ENCODE measurements at regions not wholly inside any gene's neighbourhood (a gene's known extent, or its start where the extent isn't known, plus 50 kb on each side); places are given as distances from the start of the nearest gene placed in this dataset.

DNA sequence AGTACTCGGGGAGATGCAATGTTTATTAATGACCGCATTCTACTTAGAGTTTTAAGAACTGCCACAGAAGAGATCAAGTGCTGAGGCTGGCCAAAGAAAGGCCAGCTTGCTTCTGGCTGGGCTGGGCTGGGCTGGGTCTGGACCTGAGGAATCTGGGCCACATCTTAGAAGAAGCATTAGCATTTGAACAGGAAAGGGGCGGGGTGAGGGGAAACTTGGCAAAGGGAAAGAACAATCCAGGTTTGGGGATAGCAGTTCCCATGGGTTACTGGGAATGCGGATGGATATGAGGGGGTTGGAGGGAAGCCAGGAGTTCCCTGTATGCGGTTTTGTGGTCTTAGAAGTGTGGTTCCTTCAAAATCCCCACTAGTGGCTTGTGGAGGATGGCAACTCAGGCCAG is 83.3 kb downstream of the CLDN34 start:
- Histone ChIP-seq H3K9me3 (no peaks in the 10 kb centered on the region), H3K4me1 (peaks cover 0 to 3% of the 10 kb centered on the region in 2 donors), H3K27me3 (no peaks in the 10 kb centered on the region), H3K36me3 (no peaks in the 10 kb centered on the region), H3K4me3 (no peak overlapping the region), H3K27ac (no peak overlapping the region)
- DNase-seq, result no peak
- intact Hi-C loops (cut with DNase I; ENCODE audit: low total_unique reads), result no loop called here
- TF ChIP-seq POLR2A (IDR thresholded peaks at IDR 0.05), result no peak
- TF ChIP-seq, protein P1, sequence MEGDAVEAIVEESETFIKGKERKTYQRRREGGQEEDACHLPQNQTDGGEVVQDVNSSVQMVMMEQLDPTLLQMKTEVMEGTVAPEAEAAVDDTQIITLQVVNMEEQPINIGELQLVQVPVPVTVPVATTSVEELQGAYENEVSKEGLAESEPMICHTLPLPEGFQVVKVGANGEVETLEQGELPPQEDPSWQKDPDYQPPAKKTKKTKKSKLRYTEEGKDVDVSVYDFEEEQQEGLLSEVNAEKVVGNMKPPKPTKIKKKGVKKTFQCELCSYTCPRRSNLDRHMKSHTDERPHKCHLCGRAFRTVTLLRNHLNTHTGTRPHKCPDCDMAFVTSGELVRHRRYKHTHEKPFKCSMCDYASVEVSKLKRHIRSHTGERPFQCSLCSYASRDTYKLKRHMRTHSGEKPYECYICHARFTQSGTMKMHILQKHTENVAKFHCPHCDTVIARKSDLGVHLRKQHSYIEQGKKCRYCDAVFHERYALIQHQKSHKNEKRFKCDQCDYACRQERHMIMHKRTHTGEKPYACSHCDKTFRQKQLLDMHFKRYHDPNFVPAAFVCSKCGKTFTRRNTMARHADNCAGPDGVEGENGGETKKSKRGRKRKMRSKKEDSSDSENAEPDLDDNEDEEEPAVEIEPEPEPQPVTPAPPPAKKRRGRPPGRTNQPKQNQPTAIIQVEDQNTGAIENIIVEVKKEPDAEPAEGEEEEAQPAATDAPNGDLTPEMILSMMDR (IDR thresholded peaks at IDR 0.05), result no peak

GRCh38 chrX:10051866-10052480 is 84.8 kb downstream of the CLDN34 start:
- intact Hi-C loops (cut with DNase I; ENCODE audit: low total_unique reads), result no loop called here
- TF ChIP-seq, protein P1 (IDR thresholded peaks at IDR 0.05), result no peak
- TF ChIP-seq POLR2A (IDR thresholded peaks at IDR 0.05), result no peak
- Histone ChIP-seq H3K9me3 (no peaks in the 10 kb centered on the region), H3K4me3 (no peak overlapping the region), H3K4me1 (peaks cover 0 to 3% of the 10 kb centered on the region in 2 donors), H3K36me3 (no peaks in the 10 kb centered on the region), H3K27ac (no peak overlapping the region), H3K27me3 (no peaks in the 10 kb centered on the region)
- DNase-seq, result no peak

- no peak overlapping the region for H3K4me3 ChIP-seq
- H3K36me3 ChIP-seq, result no peaks in the 10 kb centered on the region
- no peaks in the 10 kb centered on the region for H3K9me3 ChIP-seq
- intact Hi-C loops (cut with DNase I; ENCODE audit: low total_unique reads), result no loop called here
- peaks cover 0 to 3% of the 10 kb centered on the region in 2 donors for H3K4me1 ChIP-seq
- TF ChIP-seq, protein P1 (IDR thresholded peaks at IDR 0.05), result no peak
- TF ChIP-seq POLR2A (IDR thresholded peaks at IDR 0.05), result no peak
- H3K27me3 ChIP-seq, result no peaks in the 10 kb centered on the region
- no peak for DNase-seq
- H3K27ac ChIP-seq, result no peak overlapping the region
Observed at GRCh38 chrX:10052906-10053625, 85.9 kb downstream of the CLDN34 start.

- no peak for DNase-seq
- TF ChIP-seq POLR2A (IDR thresholded peaks at IDR 0.05), result no peak
- TF ChIP-seq, protein P1 (IDR thresholded peaks at IDR 0.05), result no peak
- no peaks in the 10 kb centered on the region for H3K9me3 ChIP-seq
- no peaks in the 10 kb centered on the region for H3K27me3 ChIP-seq
- intact Hi-C loops (cut with DNase I; ENCODE audit: low total_unique reads), result no loop called here
- no peak overlapping the region for H3K27ac ChIP-seq
- H3K4me3 ChIP-seq, result no peak overlapping the region
- H3K4me1 ChIP-seq, result peaks cover 0 to 3% of the 10 kb centered on the region in 2 donors
- no peaks in the 10 kb centered on the region for H3K36me3 ChIP-seq
Observed at GRCh38 chrX:10054396-10054795, 87.2 kb downstream of the CLDN34 start.

DNA sequence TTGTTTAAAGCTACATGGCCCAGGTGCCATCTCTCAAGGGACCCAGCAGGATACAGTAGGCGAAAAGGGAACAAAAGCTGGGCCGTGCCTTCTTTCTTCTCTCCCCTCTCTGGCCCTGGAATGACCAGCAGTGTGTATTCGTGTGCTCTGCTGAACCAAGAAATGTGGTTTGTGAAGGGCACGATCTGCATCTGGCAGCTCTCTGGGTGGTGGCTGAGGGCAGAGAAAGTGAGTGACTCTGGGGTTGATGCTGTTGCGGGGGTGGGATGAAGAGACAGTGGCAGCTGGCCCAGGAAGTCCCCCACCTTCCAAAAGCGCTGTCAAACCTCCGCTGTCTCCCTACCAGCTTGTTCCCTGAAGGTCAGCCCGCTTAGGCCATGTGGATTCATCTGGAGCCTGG is 88.3 kb downstream of the CLDN34 start:
- no peaks in the 10 kb centered on the region for H3K36me3 ChIP-seq
- H3K27me3 ChIP-seq, result no peaks in the 10 kb centered on the region
- H3K9me3 ChIP-seq, result no peaks in the 10 kb centered on the region
- no peak overlapping the region for H3K27ac ChIP-seq
- TF ChIP-seq, protein P1 (IDR thresholded peaks at IDR 0.05), result no peak
- TF ChIP-seq POLR2A (IDR thresholded peaks at IDR 0.05), result no peak
- H3K4me3 ChIP-seq, result no peak overlapping the region
- no peak for DNase-seq
- H3K4me1 ChIP-seq, result peaks cover 0 to 3% of the 10 kb centered on the region in 2 donors
- intact Hi-C loops (cut with DNase I; ENCODE audit: low total_unique reads), result no loop called here

All from uterus (tissue), 3 donors.